ENCODE measurements at regions not wholly inside any gene's neighbourhood (a gene's known extent, or its start where the extent isn't known, plus 50 kb on each side); places are given as distances from the start of the nearest gene placed in this dataset.
"Not testable (repeated sequence)": the region's sequence is repeated elsewhere in the genome, so short reads cannot be mapped to it uniquely, and the experiment has no call there.

DNA sequence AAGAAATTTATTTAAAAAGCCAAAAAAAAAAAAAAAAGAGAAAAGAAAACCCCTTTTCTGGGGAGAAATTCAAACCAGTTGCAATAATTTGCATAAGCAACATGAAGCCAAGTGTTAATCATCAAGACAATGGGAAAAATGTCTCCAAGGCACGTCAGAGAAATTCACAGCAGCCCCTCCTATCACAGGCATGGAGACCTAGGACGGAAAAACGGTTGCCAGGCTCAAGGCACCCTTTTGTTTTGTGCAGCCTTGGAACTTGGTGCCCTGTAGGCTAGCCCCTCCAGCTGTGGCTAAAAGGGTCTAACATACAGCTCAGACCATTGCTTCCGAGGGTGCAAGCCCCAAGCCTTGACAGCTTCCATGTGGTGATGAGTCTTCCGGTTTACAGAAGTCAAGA is 509.2 kb upstream of the SOX11 start:
- no peak overlapping the region for H3K27ac Mint-ChIP-seq
- DNase-seq (ENCODE audit: low spot score) (no peak), ATAC-seq (no peak)
- H3K9me3 Mint-ChIP-seq: peaks cover 19% of the 10 kb centered on the region
- no peak overlapping the region for H3K4me3 Mint-ChIP-seq
- no peaks in the 10 kb centered on the region for H3K36me3 Mint-ChIP-seq
- H3K27me3 Mint-ChIP-seq: no peaks in the 10 kb centered on the region
- H3K4me1 Mint-ChIP-seq (ENCODE audit: low read depth in 2 of 2): no peaks in the 10 kb centered on the region

DNA sequence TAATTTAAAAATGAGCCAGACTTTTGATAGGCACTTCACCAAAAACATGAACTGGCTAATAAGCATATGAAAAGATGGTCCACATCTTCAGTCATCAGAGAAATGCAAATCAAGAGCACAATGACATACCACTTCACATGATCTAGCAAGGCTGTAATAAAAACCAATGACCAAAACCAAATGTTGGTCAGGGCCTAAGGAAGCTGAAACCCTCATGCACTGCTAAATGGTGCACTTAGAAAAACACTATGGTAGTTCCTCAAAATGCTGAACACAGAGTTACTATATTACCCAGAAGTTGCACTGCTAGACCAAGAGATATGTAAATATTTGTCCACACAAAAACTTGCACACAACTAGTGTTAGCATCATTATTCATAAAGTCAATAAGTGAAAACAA is 504.9 kb upstream of the SOX11 start:
- no peak overlapping the region for H3K4me3 Mint-ChIP-seq
- H3K27ac Mint-ChIP-seq: no peak overlapping the region
- no peaks in the 10 kb centered on the region for H3K36me3 Mint-ChIP-seq
- no peak for ATAC-seq
- no peak for DNase-seq (ENCODE audit: low spot score)
- H3K4me1 Mint-ChIP-seq (ENCODE audit: low read depth in 2 of 2): no peaks in the 10 kb centered on the region
- H3K27me3 Mint-ChIP-seq: no peaks in the 10 kb centered on the region
- peaks cover 16% of the 10 kb centered on the region for H3K9me3 Mint-ChIP-seq

DNA sequence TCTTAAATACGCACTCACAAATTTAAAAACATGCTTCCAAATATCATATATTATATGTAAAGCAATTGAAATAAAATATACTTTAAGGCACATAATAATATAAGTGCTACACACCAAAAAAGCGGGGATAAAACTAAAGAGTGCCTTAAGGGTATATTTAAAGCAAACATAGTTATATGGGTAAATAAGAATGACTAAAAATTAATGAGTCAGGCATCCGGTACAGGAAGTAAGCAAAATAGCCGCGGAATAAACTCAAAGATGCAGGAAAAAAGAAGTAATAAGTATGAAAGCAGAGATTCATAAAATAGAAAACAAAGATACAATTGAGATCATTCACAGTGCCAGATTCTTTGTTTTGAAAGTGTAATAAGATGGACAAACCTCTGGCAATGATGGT is 503.5 kb upstream of the SOX11 start:
- Mint-ChIP-seq H3K27ac (no peak overlapping the region), H3K9me3 (peaks cover 13% of the 10 kb centered on the region), H3K36me3 (no peaks in the 10 kb centered on the region), H3K4me3 (no peak overlapping the region), H3K4me1 (ENCODE audit: low read depth in 2 of 2) (no peaks in the 10 kb centered on the region), H3K27me3 (no peaks in the 10 kb centered on the region)
- DNase-seq (ENCODE audit: low spot score) (no peak), ATAC-seq (no peak)

DNA sequence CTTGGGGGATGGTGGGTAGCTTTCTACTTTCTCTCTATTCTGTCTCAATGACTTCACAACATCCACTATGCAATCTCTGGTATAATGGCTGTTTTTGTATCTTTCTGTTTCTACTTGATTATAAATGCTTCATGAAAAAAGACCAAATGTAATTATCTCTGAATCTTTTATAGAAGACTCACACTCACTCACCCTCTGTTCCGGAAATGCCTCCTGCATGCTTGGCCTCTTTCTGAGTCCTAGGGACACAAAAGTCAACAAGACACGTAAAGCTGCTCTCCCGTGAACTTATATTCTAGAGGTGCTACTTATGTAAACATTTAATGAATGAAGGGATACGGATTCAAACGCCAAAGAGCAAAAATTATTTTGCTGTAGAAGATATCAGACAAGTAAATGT is 502.2 kb upstream of the SOX11 start:
- no peak for ATAC-seq

DNA sequence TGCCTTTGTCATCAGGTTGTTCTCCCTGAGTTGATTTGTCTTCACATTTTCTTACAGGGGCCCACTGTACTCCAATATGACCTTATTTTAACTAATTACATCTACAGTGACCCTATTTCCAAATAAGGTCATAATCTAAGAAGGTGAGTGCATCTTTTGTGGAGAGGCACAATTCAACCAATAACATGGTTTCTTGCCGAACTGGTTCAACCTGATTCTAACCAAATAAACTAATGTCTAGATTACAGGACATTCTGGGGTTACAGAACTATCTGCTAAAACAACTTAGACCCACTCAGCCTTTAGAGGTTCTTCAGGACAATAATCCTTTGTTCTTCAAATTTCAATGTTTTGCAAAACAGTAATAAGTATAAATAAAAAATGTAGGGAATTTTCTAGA is 496.5 kb upstream of the SOX11 start:
- Mint-ChIP-seq H3K4me3 (no peak overlapping the region), H3K27ac (no peak overlapping the region)
- ATAC-seq: no peak

More for the DNA sequence above, 502.2 kb upstream of the SOX11 start:
- H3K36me3 Mint-ChIP-seq: no peaks in the 10 kb centered on the region
- no peaks in the 10 kb centered on the region for H3K27me3 Mint-ChIP-seq
- H3K4me1 Mint-ChIP-seq (ENCODE audit: low read depth in 2 of 2): no peaks in the 10 kb centered on the region
- DNase-seq (ENCODE audit: low spot score): no peak
- H3K9me3 Mint-ChIP-seq: peaks cover 17% of the 10 kb centered on the region
- H3K4me3 Mint-ChIP-seq: no peak overlapping the region
- H3K27ac Mint-ChIP-seq: no peak overlapping the region

DNA sequence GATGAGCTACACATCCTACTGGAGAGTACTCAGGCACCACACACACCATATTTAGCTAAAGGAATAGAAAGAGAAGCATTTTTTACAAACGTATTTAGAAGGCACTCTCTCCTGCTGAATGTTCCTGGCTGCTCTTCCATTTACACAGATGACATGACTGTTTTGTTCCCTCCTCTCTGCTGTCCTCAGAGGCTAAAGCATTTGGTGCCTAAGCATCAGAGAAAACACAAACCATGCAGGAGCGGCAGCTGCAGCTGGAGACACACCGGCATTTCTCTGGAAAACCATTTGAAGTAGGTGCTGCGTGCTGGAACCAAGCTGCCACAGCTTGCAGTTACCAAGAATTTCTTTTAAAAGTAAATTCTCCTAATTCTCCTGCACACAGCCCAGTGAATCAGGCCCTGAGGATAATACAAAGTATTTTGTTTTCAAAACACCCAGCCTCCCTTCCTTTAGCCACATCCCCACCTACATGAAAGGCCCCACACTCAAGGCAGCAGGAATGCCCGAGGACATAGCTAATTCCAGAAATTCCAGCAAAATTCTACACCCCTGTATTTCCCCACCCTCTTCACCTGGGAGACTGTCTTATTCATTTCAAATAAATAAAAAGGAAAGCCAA is 488.9 kb upstream of the SOX11 start:
- Mint-ChIP-seq H3K9me3 (peaks cover 21% of the 10 kb centered on the region), H3K4me3 (no peak overlapping the region)

More for the DNA sequence above, 496.5 kb upstream of the SOX11 start:
- Mint-ChIP-seq H3K36me3 (peaks cover 2% of the 10 kb centered on the region), H3K27me3 (no peaks in the 10 kb centered on the region), H3K4me1 (ENCODE audit: low read depth in 2 of 2) (no peaks in the 10 kb centered on the region), H3K9me3 (peaks cover 9% of the 10 kb centered on the region)
- no peak for DNase-seq (ENCODE audit: low spot score)

DNA sequence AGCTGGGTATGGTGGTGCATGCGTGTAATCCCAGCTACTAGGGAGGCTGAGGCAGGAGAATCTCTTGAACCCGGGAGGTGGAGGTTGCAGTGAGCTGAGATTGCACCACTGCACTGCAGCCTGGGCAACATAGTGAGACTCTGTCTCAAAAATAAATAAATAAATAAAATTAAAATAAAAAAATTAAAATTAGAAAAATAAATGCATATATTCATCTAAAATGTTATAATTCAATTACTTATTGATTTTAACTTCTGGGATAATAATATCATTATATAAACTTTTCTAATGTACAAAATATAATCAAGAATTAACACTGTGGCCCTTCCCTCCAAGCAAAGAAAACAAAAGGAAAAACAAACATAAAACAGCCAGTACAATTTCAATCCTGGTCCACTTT is 485.4 kb upstream of the SOX11 start:
- not testable (repeated sequence) for ATAC-seq; H3K27me3 Mint-ChIP-seq; DNase-seq (ENCODE audit: low spot score); H3K27ac Mint-ChIP-seq; H3K4me1 Mint-ChIP-seq (ENCODE audit: low read depth in 2 of 2); H3K36me3 Mint-ChIP-seq; H3K4me3 Mint-ChIP-seq
- peaks cover 14% of the 10 kb centered on the region for H3K9me3 Mint-ChIP-seq

More for the DNA sequence above, 488.9 kb upstream of the SOX11 start:
- ATAC-seq: no peak
- H3K36me3 Mint-ChIP-seq: peaks cover 4% of the 10 kb centered on the region
- H3K27ac Mint-ChIP-seq: no peak overlapping the region
- H3K4me1 Mint-ChIP-seq (ENCODE audit: low read depth in 2 of 2): no peaks in the 10 kb centered on the region
- DNase-seq (ENCODE audit: low spot score): no peak
- no peaks in the 10 kb centered on the region for H3K27me3 Mint-ChIP-seq

DNA sequence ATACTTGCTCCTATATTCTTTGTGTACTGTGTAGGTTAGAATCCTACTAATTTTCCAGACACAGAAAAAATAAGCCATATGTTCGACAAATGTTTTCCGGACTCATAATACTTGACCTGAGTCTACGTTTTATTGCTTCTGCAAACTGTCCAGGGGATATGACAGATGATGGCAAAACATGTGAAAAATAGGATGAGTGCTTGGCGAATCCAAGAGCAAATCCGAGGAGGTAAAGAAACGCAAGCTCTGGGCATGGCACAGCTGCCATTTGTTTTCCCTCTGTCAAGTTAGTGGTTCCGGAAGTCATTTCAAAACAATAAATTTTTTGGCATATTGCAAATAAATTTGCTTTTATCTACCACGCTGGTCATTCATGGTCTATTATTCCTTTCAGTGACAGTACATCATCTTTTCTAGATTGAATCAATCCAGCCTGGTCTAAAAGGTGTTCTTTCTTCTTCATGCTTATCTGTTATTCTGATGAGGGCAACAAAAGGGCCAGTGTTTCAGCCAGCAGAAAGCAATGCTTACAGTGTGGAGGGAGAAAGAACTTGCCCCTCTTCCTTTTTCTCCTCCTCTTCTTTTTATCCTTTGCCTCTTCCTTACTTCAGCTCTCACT is 476.1 kb upstream of the SOX11 start:
- Mint-ChIP-seq H3K36me3 (no peaks in the 10 kb centered on the region), H3K9me3 (peaks cover 13% of the 10 kb centered on the region)

DNA sequence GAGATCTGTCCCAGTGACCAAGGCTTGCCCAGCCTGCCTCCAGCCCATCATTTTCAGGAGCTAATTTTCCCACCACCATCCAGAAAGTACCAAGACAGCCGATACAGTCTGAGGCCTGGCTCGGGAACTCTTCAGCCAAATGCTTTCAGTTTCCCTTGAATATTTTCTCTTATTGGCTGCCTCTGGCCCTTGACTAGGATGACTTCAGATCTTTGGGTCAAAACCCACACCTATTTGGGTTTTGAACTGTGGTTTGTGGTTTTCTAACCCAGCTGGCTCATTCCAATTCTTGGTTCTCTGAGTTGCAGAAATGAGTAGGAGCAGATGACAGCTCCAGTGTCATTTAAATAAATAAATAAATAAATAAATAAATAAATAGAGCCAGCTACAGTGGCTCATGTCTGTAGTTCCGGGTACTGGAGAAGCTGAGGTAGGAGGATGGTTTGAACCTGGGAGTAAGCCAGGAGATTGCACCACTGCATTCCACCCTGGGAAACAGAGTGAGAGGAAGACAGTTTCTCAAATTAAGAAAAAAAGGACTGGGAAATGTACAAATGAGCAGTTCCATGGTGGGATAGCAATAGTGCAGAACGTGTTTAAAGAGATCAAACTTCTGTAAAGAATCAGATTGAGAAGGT is 465.0 kb upstream of the SOX11 start:
- Mint-ChIP-seq H3K27me3 (no peaks in the 10 kb centered on the region), H3K9me3 (peaks cover 3% of the 10 kb centered on the region), H3K36me3 (no peaks in the 10 kb centered on the region), H3K27ac (no peak overlapping the region), H3K4me1 (ENCODE audit: low read depth in 2 of 2) (no peaks in the 10 kb centered on the region), H3K4me3 (no peak overlapping the region)
- DNase-seq (ENCODE audit: low spot score) (no peak), ATAC-seq (no peak)

More for the DNA sequence above, 476.1 kb upstream of the SOX11 start:
- no peak overlapping the region for H3K4me3 Mint-ChIP-seq
- DNase-seq (ENCODE audit: low spot score) (no peak), ATAC-seq (no peak)
- H3K4me1 Mint-ChIP-seq (ENCODE audit: low read depth in 2 of 2): no peaks in the 10 kb centered on the region
- H3K27me3 Mint-ChIP-seq: no peaks in the 10 kb centered on the region
- no peak overlapping the region for H3K27ac Mint-ChIP-seq

DNA sequence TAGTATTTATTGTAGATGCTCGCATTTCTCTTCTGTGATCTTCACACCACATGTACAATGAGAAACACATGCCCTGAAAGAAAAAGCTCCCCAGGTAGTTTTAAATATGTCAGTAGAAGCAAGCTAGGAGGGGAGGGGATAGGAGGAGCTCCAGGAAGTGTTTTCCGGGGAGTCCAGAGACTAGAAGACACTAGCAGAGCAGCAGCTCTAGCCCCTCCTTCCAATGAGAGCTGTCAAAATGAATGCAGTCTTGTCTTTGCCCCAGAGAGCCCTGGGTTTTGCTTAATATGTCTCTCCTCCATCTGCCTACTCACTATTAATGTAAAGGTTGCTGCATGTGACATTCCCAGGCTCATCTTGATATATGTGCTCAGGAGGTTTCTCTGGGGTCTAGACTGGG is 462.6 kb upstream of the SOX11 start:
- Mint-ChIP-seq H3K27me3 (no peaks in the 10 kb centered on the region), H3K9me3 (no peaks in the 10 kb centered on the region), H3K36me3 (no peaks in the 10 kb centered on the region), H3K4me1 (ENCODE audit: low read depth in 2 of 2) (no peaks in the 10 kb centered on the region), H3K27ac (no peak overlapping the region), H3K4me3 (no peak overlapping the region)
- ATAC-seq (no peak), DNase-seq (ENCODE audit: low spot score) (no peak)

DNA sequence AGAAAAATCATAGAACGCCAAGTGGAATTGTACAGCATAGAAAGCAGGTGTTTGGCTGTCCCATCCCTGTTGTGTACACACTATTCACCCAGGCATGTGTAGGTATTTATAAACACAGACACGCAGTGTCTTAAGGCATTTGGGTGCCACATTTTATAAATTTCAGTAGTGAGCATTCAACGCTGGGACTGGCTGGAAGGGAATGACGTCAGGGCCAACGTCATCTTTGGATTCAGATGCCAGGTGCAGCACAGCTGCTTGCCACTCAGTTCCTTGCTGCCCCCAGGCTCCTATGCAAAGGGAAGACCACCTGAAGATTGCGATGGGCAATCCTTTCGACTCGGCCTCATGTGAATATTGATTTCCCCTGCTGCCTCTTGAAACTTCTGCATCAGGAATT is 461.7 kb upstream of the SOX11 start:
- ATAC-seq (no peak), DNase-seq (ENCODE audit: low spot score) (no peak)
- no peak overlapping the region for H3K27ac Mint-ChIP-seq
- H3K4me3 Mint-ChIP-seq: no peak overlapping the region
- H3K36me3 Mint-ChIP-seq: no peaks in the 10 kb centered on the region
- no peaks in the 10 kb centered on the region for H3K4me1 Mint-ChIP-seq (ENCODE audit: low read depth in 2 of 2)
- H3K9me3 Mint-ChIP-seq: no peaks in the 10 kb centered on the region
- no peaks in the 10 kb centered on the region for H3K27me3 Mint-ChIP-seq

DNA sequence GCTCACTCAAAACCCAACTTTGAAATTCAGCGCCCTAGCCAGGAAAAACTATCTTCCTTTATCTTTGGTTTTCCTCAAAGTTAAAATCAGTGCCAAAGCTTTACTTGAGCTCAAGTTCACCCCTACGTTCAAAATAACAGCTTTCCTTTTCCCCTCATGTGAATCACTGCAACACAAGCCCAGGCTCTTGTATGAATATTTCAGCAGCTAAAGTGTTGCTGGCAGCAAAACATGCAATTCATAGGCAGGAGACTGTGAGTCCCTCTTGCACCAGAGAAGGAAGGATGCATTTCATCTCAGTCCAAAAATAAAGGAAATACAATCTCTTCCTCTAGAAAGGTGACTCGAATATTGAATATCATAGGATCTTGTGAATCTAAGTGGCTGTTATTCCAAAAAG is 461.3 kb upstream of the SOX11 start:
- Mint-ChIP-seq H3K4me3 (no peak overlapping the region), H3K4me1 (ENCODE audit: low read depth in 2 of 2) (no peaks in the 10 kb centered on the region), H3K27me3 (no peaks in the 10 kb centered on the region), H3K27ac (no peak overlapping the region), H3K9me3 (no peaks in the 10 kb centered on the region), H3K36me3 (no peaks in the 10 kb centered on the region)
- no peak for DNase-seq (ENCODE audit: low spot score)
- no peak for ATAC-seq

DNA sequence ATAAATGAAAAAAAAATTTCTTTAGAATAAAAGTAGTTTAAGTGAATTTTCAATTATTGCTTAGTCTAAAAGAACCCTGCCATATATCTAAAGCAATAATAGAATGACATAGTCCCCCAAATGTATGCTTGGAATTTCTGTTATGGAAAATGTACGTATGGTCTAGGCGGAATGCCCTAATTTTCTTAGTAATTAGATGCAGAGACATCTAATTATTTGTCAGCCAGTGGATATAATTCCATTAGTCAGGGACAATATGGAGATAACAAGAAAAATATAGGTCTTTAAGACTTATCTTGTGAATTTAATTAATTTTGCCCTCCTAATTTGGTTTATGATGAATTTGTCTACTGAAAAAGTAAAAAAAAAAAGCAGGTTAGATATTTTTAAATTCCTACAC is 460.9 kb upstream of the SOX11 start:
- no peak for ATAC-seq
- Mint-ChIP-seq H3K27ac (no peak overlapping the region), H3K27me3 (no peaks in the 10 kb centered on the region), H3K36me3 (no peaks in the 10 kb centered on the region), H3K4me3 (no peak overlapping the region), H3K9me3 (no peaks in the 10 kb centered on the region), H3K4me1 (ENCODE audit: low read depth in 2 of 2) (no peaks in the 10 kb centered on the region)
- DNase-seq (ENCODE audit: low spot score): no peak

DNA sequence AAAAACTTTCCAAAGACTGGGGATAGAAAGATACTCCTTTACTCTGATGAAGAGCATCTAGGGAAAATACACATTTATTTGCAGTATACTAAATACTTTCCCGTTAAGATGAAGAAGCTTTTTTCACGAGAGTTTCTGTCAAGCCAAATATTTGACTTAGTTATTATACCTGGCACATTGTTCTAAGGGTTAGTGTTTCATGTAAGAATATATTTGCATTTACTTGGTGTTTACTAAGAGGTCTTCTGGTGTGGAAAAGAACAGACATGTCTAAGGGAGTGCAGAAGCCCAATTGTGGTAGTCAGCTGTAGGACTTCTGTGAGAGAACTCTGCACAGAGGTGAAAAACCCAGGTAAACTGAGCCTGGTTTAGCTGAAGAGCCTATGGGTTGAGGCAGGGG is 457.6 kb upstream of the SOX11 start:
- H3K4me3 Mint-ChIP-seq: no peak overlapping the region
- no peak overlapping the region for H3K27ac Mint-ChIP-seq
- no peak for DNase-seq (ENCODE audit: low spot score)
- no peak for ATAC-seq
- no peaks in the 10 kb centered on the region for H3K27me3 Mint-ChIP-seq
- no peaks in the 10 kb centered on the region for H3K4me1 Mint-ChIP-seq (ENCODE audit: low read depth in 2 of 2)
- H3K36me3 Mint-ChIP-seq: no peaks in the 10 kb centered on the region
- H3K9me3 Mint-ChIP-seq: peaks cover 8% of the 10 kb centered on the region
